ENCODE measurements at regions not wholly inside any gene's neighbourhood (a gene's known extent, or its start where the extent isn't known, plus 50 kb on each side); places are given as distances from the start of the nearest gene placed in this dataset.

GRCh38 chr2:142786918-142787702, 90.4 kb upstream of the KYNU start (continued):
- TF ChIP-seq CHD7 (IDR thresholded peaks at IDR 0.05; ENCODE audit: insufficient replicate concordance, low read length) (no peak), GTF2F1 (IDR thresholded peaks at IDR 0.05; ENCODE audit: borderline replicate concordance, low read depth, low read length) (no peak), POU5F1 (IDR thresholded peaks at IDR 0.05; ENCODE audit: low read depth, low read length) (no peak), NRF1 (IDR thresholded peaks at IDR 0.05; ENCODE audit: low read depth, low read length) (no peak), SRF (IDR thresholded peaks at IDR 0.05; ENCODE audit: low read depth, low read length) (no peak), SIRT6 (IDR thresholded peaks at IDR 0.05; ENCODE audit: low read length) (no peak), EGR1 (IDR thresholded peaks at IDR 0.05; ENCODE audit: borderline replicate concordance, low read depth, low read length) (no peak), POLR2AphosphoS5 (IDR thresholded peaks at IDR 0.05; ENCODE audit: low read depth, low read length) (no peak), FOSL1 (IDR thresholded peaks at IDR 0.05; ENCODE audit: insufficient read depth, low read depth, low read length) (no peak)

All from H1 (cell line).